Gastroesophageal sphincter (tissue), 4 donors: ENCODE measurements at regions not wholly inside any gene's neighbourhood (a gene's known extent, or its start where the extent isn't known, plus 50 kb on each side); places are given as distances from the start of the nearest gene placed in this dataset.
"Not testable (repeated sequence)": the region's sequence is repeated elsewhere in the genome, so short reads cannot be mapped to it uniquely, and the experiment has no call there.

Source experiments
- ATAC-seq: fragments of 150-250 bp; one replicate; pipeline ENCODE4 v1.9.1; 2016; ENCODE audit warnings: mild to moderate bottlenecking, moderate library complexity
- H3K27ac ChIP-seq, 4 donors: fragments of 200-600 bp; sonication (generic) in 3 of 4; 1 replicate in 3 of 4; 2 replicates in 1 of 4; pipeline ENCODE4 v1.5.1; 2016 to 2019
- H3K27me3 ChIP-seq: fragments of 200-600 bp; sonication (generic); one replicate; pipeline ENCODE4 v1.5.1; 2019
- H3K36me3 ChIP-seq, 2 donors: fragments of 200-600 bp; sonication (generic); one replicate each; pipeline ENCODE4 v1.5.1; 2019; ENCODE audit warnings: control low read depth in 1 of 2
- H3K4me1 ChIP-seq, 3 donors: fragments of 200-600 bp; sonication (generic); 1 replicate in 2 of 3; 2 replicates in 1 of 3; pipeline ENCODE4 v1.5.1; 2016 to 2019; ENCODE audit warnings: control low read depth in 2 of 3
- H3K4me3 ChIP-seq, 2 donors: fragments of 200-600 bp; sonication (generic); one replicate each; pipeline ENCODE4 v1.5.1; 2019; ENCODE audit warnings: mild to moderate bottlenecking in 1 of 2, moderate library complexity in 1 of 2
- H3K9me3 ChIP-seq, 3 donors: fragments of 200-600 bp; sonication (generic); one replicate each; pipeline ENCODE4 v1.5.1; 2017 to 2019; ENCODE audit warnings: control low read depth in 2 of 3
- CTCF ChIP-seq, 4 experiments: fragments of 200-600 bp in 2 of 4; fragments of 450-650 bp in 2 of 4; sonication (generic) in 1 of 4; IDR thresholded peaks; one replicate each; pipeline ENCODE4 v1.5.1; 2017 to 2019; ENCODE audit warnings: antibody characterized with exemption in 4 of 4, mild to moderate bottlenecking in 2 of 4, moderate library complexity in 2 of 4
- EP300 ChIP-seq: sonication (generic); formaldehyde crosslinking; IDR thresholded peaks from one replicate; pipeline ENCODE4 v1.6.1; 2017; ENCODE audit warnings: antibody characterized with exemption, mild to moderate bottlenecking
- POLR2A ChIP-seq, 2 donors: fragments of 450-650 bp; IDR thresholded peaks; one replicate each; pipeline ENCODE4 v1.6.1; 2017; ENCODE audit warnings: antibody characterized with exemption in 2 of 2, mild to moderate bottlenecking in 2 of 2, moderate library complexity in 1 of 2
- POLR2AphosphoS5 ChIP-seq: sonication (generic); formaldehyde crosslinking; IDR thresholded peaks from one replicate; pipeline ENCODE4 v1.6.1; 2017; ENCODE audit warnings: antibody characterized with exemption
- WGBS, 2 donors: methylation state at CpG; one replicate each; pipeline ENCODE4 v1.1.5; 2018; ENCODE audit warnings: low coverage in 1 of 2; 5-methylcytosine and 5-hydroxymethylcytosine counted together

DNA sequence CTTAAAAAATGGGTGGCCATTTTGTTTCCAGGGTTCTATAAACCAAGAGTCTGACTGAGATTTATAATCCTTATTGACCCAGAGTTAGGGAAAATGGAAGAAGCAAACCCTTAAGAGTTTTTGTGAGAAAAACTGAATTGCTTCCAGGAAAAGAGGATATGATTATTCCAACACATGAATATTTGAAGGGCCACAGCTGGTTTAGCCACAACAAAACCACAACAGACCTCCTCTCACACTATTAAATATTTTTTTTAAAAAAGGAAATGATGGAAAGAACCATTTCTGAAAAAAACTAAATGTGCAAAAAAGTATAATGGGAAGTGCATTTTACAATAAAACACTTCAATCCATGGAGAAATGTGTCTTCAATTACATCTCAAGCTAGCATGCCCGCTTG is 182.7 kb downstream of the ETAA1 start:
- WGBS, 2 donors = 0 to 29% methylated on average over 1 of the region's 1 CpG
- Histone ChIP-seq H3K27me3 (no peaks in the 10 kb centered on the region), H3K4me1 (no peaks in the 10 kb centered on the region), H3K4me3 (no peak overlapping the region), H3K9me3 (peaks cover 0 to 35% (median 0%) of the 10 kb centered on the region in 3 donors), H3K27ac (no peak overlapping the region), H3K36me3 (no peaks in the 10 kb centered on the region)
- no peak for ATAC-seq
- TF ChIP-seq POLR2A (IDR thresholded peaks at IDR 0.05) (no peak), POLR2AphosphoS5 (no peak), CTCF (IDR thresholded peaks at IDR 0.05) (no peak), EP300 (no peak)

DNA sequence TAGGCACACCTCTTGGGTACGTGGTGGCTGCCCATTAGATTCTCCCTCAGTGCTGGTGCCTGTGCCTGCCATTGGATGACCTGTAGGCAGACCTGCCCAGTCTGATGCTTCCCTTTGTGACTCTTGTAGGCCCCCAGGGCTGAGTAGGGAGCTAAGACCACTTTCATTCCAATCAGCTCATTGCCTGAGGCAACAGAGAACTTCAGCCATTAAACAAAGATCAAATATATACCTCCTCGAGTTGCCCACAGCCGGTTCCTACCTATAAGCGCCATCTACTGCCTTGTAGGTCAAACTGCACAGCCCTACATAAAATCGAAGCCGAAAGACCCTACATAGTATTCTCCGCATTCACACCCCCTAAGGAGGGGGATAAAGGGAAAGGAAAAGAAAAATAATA is 184.6 kb downstream of the ETAA1 start:
- H3K27me3 ChIP-seq = no peaks in the 10 kb centered on the region
- 75% methylated on average over 5 of the region's 7 CpGs; no CpG with 5 or more reads in 1 of the 2 donors for WGBS, 2 donors
- H3K4me3 ChIP-seq = no peak overlapping the region
- no peak for TF ChIP-seq EP300
- no peak for TF ChIP-seq POLR2A (IDR thresholded peaks at IDR 0.05)
- TF ChIP-seq POLR2AphosphoS5 = no peak
- no peak for TF ChIP-seq CTCF (IDR thresholded peaks at IDR 0.05)
- H3K36me3 ChIP-seq = no peaks in the 10 kb centered on the region
- H3K9me3 ChIP-seq = peaks cover 0 to 54% (median 0%) of the 10 kb centered on the region in 3 donors
- ATAC-seq = no peak
- no peak overlapping the region for H3K27ac ChIP-seq
- H3K4me1 ChIP-seq = no peaks in the 10 kb centered on the region

DNA sequence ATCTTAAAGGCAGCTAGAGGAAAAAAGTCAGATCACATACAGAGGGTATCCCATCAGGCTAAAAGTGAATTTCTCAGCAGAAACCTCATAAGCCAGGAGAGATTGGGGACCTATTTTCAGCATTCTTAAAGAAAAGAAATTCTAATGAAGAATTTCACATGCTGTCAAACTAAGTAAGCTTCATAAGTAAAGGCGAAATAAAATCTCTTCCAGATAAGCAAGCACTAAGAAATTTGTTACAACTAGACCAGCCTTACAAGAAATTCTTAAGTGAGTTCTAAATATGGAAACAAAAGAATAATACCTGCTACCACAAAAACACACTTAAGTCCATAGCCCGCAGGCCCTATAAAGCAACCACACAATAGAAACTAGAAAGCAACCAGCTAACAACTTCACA is 186.1 kb downstream of the ETAA1 start:
- H3K27ac ChIP-seq = no peak overlapping the region
- TF ChIP-seq CTCF (IDR thresholded peaks at IDR 0.05) (no peak), POLR2AphosphoS5 (no peak), EP300 (no peak), POLR2A (IDR thresholded peaks at IDR 0.05) (no peak)
- no peaks in the 10 kb centered on the region for H3K27me3 ChIP-seq
- 100% methylated on average over 2 of the region's 2 CpGs for WGBS, 2 donors
- no peak overlapping the region for H3K4me3 ChIP-seq
- H3K9me3 ChIP-seq = peaks cover 0 to 64% (median 0%) of the 10 kb centered on the region in 3 donors
- no peaks in the 10 kb centered on the region for H3K36me3 ChIP-seq
- no peak for ATAC-seq
- no peaks in the 10 kb centered on the region for H3K4me1 ChIP-seq

DNA sequence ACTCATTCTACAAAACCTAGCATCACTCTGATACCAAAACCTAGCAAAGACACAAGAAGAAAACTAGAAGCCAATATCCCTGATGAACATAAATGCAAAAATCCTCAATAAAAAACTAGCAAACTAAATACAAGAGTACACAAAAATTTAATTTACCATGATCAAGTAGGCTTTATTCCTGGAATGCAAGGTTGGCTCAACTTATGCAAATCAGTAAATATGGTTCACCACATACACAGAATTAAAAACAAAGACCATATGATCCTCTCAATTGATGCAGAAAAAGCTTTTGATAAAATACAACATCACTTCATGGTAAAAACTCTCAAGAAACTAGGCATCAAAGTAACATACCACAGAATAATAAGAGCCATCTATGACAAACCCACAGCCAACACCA is 188.3 kb downstream of the ETAA1 start:
- TF ChIP-seq POLR2A (IDR thresholded peaks at IDR 0.05) (no peak), POLR2AphosphoS5 (no peak), CTCF (IDR thresholded peaks at IDR 0.05) (no peak), EP300 (no peak)
- Histone ChIP-seq H3K27ac (no peak overlapping the region), H3K4me3 (no peak overlapping the region), H3K27me3 (no peaks in the 10 kb centered on the region), H3K4me1 (no peaks in the 10 kb centered on the region), H3K36me3 (no peaks in the 10 kb centered on the region), H3K9me3 (peaks cover 0 to 66% (median 0%) of the 10 kb centered on the region in 3 donors)
- ATAC-seq = no peak

DNA sequence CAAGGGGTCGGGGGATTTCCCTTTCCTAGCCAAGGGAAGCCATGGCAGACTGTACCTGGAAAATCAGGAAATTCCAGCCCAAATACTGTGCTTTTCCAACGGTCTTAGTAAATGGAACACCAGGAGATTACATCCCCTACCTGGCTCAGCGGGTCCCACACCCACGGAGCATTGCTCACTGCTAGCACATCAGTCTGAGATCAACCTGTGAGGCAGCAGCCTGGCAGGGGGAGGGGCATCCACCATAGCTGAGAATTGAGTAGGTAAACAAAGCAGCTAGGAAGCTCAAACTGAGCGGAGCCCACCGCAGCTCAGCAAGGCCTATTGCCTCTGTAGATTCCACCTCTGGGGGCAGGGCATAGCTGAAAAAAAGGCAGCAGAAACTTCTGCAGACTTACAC is 192.0 kb downstream of the ETAA1 start:
- not testable (repeated sequence) for H3K4me1 ChIP-seq, H3K4me3 ChIP-seq, H3K27ac ChIP-seq, H3K36me3 ChIP-seq, H3K27me3 ChIP-seq, ATAC-seq
- H3K9me3 ChIP-seq = peaks cover 0 to 52% (median 0%) of the 10 kb centered on the region in 3 donors
- WGBS, 2 donors = no CpG with 5 or more reads among the region's 6 CpGs

- ATAC-seq, H3K36me3 ChIP-seq, H3K4me1 ChIP-seq, H3K27ac ChIP-seq, H3K27me3 ChIP-seq, H3K4me3 ChIP-seq: not testable (repeated sequence)
- H3K9me3 ChIP-seq = peaks cover 0 to 23% (median 0%) of the 10 kb centered on the region in 3 donors
These were observed 197.4 kb downstream of the ETAA1 start for GRCh38 chr2:67594522-67594921.
